H1 (cell line): ENCODE measurements at regions not wholly inside any gene's neighbourhood (a gene's known extent, or its start where the extent isn't known, plus 50 kb on each side); places are given as distances from the start of the nearest gene placed in this dataset.

Experiments used
- BCL11A ChIP-seq, 2 experiments: IDR thresholded peaks; one replicate each; pipeline ENCODE4 v1.6.1; 2011; ENCODE audit warnings: low read depth in 2 of 2, low read length in 2 of 2, mild to moderate bottlenecking in 2 of 2
- CHD2 ChIP-seq: IDR thresholded peaks from 2 replicates; pipeline ENCODE4 v1.6.1; 2012; ENCODE audit warnings: low read length, improper control_type of control experiment
- FOSL1 ChIP-seq: IDR thresholded peaks from 2 replicates; pipeline ENCODE4 v1.6.1; 2011; ENCODE audit warnings: mild to moderate bottlenecking, low read depth, low read length, moderate library complexity; ENCODE audit not compliant: insufficient read depth
- GABPA ChIP-seq: IDR thresholded peaks from 2 replicates; pipeline ENCODE4 v1.6.1; 2011; ENCODE audit warnings: mild to moderate bottlenecking, low read length, moderate library complexity, borderline replicate concordance; ENCODE audit not compliant: insufficient read depth
- HDAC2 ChIP-seq, 2 experiments: fragments of 300-600 bp in 1 of 2; sonication (generic) in 1 of 2; IDR thresholded peaks; 2 replicates each; pipeline ENCODE4 v1.6.1; 2011 to 2012; ENCODE audit warnings: low read depth in 2 of 2, low read length in 2 of 2, mild to moderate bottlenecking in 2 of 2, moderate library complexity in 2 of 2, borderline replicate concordance in 1 of 2, inconsistent platforms in 1 of 2
- JUN ChIP-seq: IDR thresholded peaks from 2 replicates; pipeline ENCODE4 v1.6.1; 2011; ENCODE audit warnings: low read depth, mild to moderate bottlenecking, improper control_type of control experiment, low read length
- TAF7 ChIP-seq: optimal IDR thresholded peaks from 2 replicates; pipeline ENCODE3; 2011; ENCODE audit warnings: low read depth, mild to moderate bottlenecking, inconsistent platforms, low read length, moderate library complexity, borderline replicate concordance

DNA sequence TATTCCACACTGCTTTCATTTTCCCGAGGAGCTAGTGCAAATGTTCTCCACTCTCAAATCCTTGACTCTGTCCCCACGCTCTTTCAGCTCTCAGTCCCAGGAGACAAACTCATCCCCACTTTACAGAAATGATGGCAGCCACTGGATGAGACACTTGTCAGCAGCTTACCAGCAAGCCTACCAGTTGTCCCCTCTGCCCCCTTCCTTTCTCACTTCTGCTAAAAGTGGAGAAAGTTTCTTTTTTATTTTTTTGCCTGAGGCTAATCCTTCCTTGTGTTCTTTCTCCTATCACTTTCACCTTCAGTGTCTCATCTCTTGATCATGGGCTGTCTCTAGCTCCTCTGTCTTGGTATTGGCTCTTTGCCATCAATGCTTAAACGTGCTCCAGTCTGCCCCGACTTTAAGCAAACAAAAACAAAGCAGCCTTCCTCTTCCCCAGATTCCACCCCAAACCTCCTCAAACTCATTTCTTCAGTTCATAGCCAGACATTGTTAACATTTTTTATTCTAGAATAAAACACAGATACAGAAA is 64.5 kb downstream of the TTC32 start (continued):
- no peak for TF ChIP-seq JUN
- no peak for TF ChIP-seq TAF7
- TF ChIP-seq CHD2, result no peak
- TF ChIP-seq HDAC2 (IDR thresholded peaks at IDR 0.05; ENCODE audit: borderline replicate concordance in 1 of 2, low read depth in 2 of 2, low read length in 2 of 2), result no peak
- TF ChIP-seq BCL11A (IDR thresholded peaks at IDR 0.05; ENCODE audit: low read depth in 2 of 2, low read length in 2 of 2), result no peak
- no peak for TF ChIP-seq FOSL1
- TF ChIP-seq GABPA, result no peak
